ENCODE measurements at regions not wholly inside any gene's neighbourhood (a gene's known extent, or its start where the extent isn't known, plus 50 kb on each side); places are given as distances from the start of the nearest gene placed in this dataset.

GRCh38 chr14:82126006-82126405 is 592.4 kb upstream of the SEL1L start:
- H4K20me1 ChIP-seq, result no peaks in the 10 kb centered on the region
- H3K9me3 ChIP-seq (replicated peaks in 1 of 11), result no peaks in the 10 kb centered on the region
- H3K4me2 ChIP-seq, result no peak overlapping the region
- no peaks in the 10 kb centered on the region for H3K4me1 ChIP-seq
- no peaks in the 10 kb centered on the region for H3K27me3 ChIP-seq
- H3K36me3 ChIP-seq, result no peaks in the 10 kb centered on the region
- H3K27ac ChIP-seq, result no peak overlapping the region
- H3K4me3 ChIP-seq, result no peak overlapping the region
- H3K9ac ChIP-seq, result no peak overlapping the region
- no peak for TF ChIP-seq Cebpa-rat (IDR thresholded peaks at IDR 0.05)

- Histone ChIP-seq H3K27ac (no peak overlapping the region), H3K36me3 (no peaks in the 10 kb centered on the region), H3K4me1 (no peaks in the 10 kb centered on the region), H3K4me2 (no peak overlapping the region), H3K9ac (no peak overlapping the region), H3K9me3 (replicated peaks in 1 of 11) (peaks cover 0 to 3% (median 0%) of the 10 kb centered on the region in 11 experiments; a peak in 1 of 22 replicates), H3K4me3 (no peak overlapping the region), H4K20me1 (no peaks in the 10 kb centered on the region), H3K27me3 (no peaks in the 10 kb centered on the region)
- TF ChIP-seq Cebpa-rat (IDR thresholded peaks at IDR 0.05), result no peak
These were observed 600.8 kb upstream of the SEL1L start for GRCh38 chr14:82134411-82134810.

DNA sequence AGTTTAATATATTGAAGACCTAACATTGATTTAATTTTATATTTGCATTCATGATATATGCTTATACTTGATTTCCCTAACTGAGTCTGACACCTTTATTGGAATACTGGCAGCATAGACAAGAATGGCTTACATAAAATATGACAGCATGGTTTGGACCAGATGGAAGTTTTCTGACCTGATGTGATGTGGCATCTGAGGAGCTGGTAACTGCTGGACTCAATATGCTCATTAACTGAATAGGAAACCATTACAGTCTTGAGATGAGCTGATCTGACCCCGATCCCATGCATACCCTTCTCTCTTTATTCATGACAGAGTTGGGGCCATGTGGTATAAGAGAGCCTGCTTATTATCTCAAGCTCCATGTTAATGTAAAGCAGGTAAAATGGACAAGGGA is 604.8 kb upstream of the SEL1L start:
- Histone ChIP-seq H3K4me1 (no peaks in the 10 kb centered on the region), H3K9me3 (replicated peaks in 1 of 11) (peaks cover 0 to 31% (median 0%) of the 10 kb centered on the region in 11 experiments; a peak in 9 of 22 replicates), H3K4me2 (no peak overlapping the region), H4K20me1 (no peaks in the 10 kb centered on the region), H3K27me3 (no peaks in the 10 kb centered on the region), H3K4me3 (no peak overlapping the region), H3K9ac (no peak overlapping the region), H3K36me3 (no peaks in the 10 kb centered on the region), H3K27ac (no peak overlapping the region)
- no peak for TF ChIP-seq Cebpa-rat (IDR thresholded peaks at IDR 0.05)

- H3K36me3 ChIP-seq, result no peaks in the 10 kb centered on the region
- no peaks in the 10 kb centered on the region for H3K27me3 ChIP-seq
- H3K4me2 ChIP-seq, result no peak overlapping the region
- TF ChIP-seq Cebpa-rat (IDR thresholded peaks at IDR 0.05), result no peak
- no peaks in the 10 kb centered on the region for H3K4me1 ChIP-seq
- no peak overlapping the region for H3K4me3 ChIP-seq
- no peaks in the 10 kb centered on the region for H4K20me1 ChIP-seq
- H3K9me3 ChIP-seq (replicated peaks in 1 of 11), result peaks cover 0 to 4% (median 0%) of the 10 kb centered on the region in 11 experiments; a peak in 2 of 22 replicates
- no peak overlapping the region for H3K27ac ChIP-seq
- H3K9ac ChIP-seq, result no peak overlapping the region
These were observed 613.2 kb upstream of the SEL1L start for GRCh38 chr14:82146846-82147245.

DNA sequence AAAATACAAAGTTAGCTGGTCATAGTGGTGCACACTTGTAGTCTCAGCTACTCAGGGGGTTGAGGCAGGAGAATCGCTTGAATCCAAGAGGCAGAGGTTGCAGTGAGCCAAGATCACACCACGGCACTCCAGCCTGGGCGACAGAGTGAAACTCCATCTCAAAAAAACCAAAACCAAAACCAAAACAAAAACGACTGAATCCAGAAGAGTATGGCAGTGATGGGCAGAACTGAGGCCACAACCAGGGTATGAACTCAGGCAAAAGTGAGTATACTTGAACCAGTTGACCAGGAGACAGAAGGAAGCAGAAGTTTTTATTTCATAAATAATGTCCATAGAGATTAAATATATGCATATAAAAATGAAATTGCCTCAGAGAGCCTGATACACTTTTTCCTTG is 620.0 kb upstream of the SEL1L start:
- Histone ChIP-seq H3K9me3 (replicated peaks in 1 of 11) (no peaks in the 10 kb centered on the region), H3K27me3 (no peaks in the 10 kb centered on the region), H3K27ac (no peak overlapping the region), H4K20me1 (no peaks in the 10 kb centered on the region), H3K4me2 (no peak overlapping the region), H3K9ac (no peak overlapping the region), H3K4me3 (no peak overlapping the region), H3K36me3 (no peaks in the 10 kb centered on the region), H3K4me1 (no peaks in the 10 kb centered on the region)
- TF ChIP-seq Cebpa-rat (IDR thresholded peaks at IDR 0.05), result no peak

GRCh38 chr14:82159624-82160023 is 626.0 kb upstream of the SEL1L start:
- Histone ChIP-seq H3K9me3 (replicated peaks in 1 of 11) (peaks cover 6 to 33% (median 15%) of the 10 kb centered on the region in 11 experiments; a peak in 20 of 22 replicates), H3K27me3 (no peaks in the 10 kb centered on the region), H3K27ac (no peak overlapping the region), H3K4me2 (no peak overlapping the region), H4K20me1 (no peaks in the 10 kb centered on the region), H3K9ac (no peak overlapping the region), H3K4me3 (no peak overlapping the region), H3K36me3 (no peaks in the 10 kb centered on the region), H3K4me1 (no peaks in the 10 kb centered on the region)
- no peak for TF ChIP-seq Cebpa-rat (IDR thresholded peaks at IDR 0.05)

DNA sequence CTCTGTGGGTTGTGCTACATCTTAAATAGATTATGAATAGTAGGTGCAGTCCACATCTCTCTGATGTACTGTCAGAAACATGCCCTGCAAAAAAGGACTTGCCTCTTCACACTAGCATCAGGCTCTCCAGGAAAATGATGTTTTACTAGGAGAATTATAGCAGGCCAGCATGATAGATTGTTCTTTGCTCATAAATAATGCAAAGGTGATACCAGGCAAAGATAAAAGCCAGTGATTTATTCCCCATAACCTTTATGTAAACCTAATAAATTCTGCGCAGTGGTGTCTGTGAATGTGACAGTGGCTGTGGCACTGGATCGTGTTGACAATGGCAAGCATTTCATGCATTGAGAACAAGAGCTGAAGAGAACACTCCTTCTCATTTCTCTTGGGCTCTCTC is 646.5 kb upstream of the SEL1L start:
- H3K4me2 ChIP-seq, result no peak overlapping the region
- no peaks in the 10 kb centered on the region for H3K36me3 ChIP-seq
- no peak overlapping the region for H3K4me3 ChIP-seq
- no peaks in the 10 kb centered on the region for H3K4me1 ChIP-seq
- no peak overlapping the region for H3K27ac ChIP-seq
- no peaks in the 10 kb centered on the region for H4K20me1 ChIP-seq
- H3K9me3 ChIP-seq (replicated peaks in 1 of 11), result no peaks in the 10 kb centered on the region
- no peak for TF ChIP-seq Cebpa-rat (IDR thresholded peaks at IDR 0.05)
- H3K27me3 ChIP-seq, result no peaks in the 10 kb centered on the region
- no peak overlapping the region for H3K9ac ChIP-seq

DNA sequence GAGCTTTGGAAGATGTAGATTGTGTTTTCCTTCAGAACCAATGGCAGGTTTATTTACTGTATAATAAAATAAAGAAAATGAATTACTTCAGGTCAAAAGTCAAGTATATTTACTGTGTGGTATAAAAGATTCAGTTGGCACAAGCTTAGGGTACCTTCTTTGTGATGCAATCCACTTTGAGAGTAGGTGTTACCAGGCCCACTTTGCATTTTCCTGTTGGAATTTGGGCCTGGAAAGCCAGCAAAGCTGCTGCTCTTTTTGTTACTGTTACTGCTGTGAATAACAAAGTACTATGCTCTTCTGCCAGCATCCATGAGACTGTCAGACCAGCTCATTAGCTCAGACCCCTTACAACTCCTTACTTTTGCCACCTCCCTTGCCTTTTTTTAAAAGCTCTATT is 649.0 kb upstream of the SEL1L start:
- no peak for TF ChIP-seq Cebpa-rat (IDR thresholded peaks at IDR 0.05)
- H3K4me3 ChIP-seq, result no peak overlapping the region
- H4K20me1 ChIP-seq, result no peaks in the 10 kb centered on the region

DNA sequence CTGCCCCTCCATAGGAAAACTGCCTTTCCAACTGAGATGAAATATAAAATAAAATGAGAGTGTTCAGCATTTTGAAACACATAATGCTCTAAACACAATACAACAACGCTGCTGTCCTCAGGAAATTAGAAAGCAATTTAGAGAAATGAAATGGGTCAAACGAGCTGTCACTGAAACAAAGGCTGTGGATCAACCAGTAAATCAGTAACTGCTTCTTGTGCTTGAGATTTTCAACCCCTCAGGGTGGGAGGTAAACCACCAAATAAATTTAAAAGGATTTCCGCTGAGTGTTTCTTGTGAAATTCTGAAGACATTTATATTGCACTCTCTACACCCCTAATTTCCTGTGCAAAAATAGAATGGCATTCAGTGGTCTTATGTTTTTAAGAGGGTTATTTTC is 657.1 kb upstream of the SEL1L start:
- no peak for TF ChIP-seq Cebpa-rat (IDR thresholded peaks at IDR 0.05)

More for the DNA sequence above, 649.0 kb upstream of the SEL1L start:
- H3K27me3 ChIP-seq, result no peaks in the 10 kb centered on the region
- no peaks in the 10 kb centered on the region for H3K4me1 ChIP-seq
- no peaks in the 10 kb centered on the region for H3K9me3 ChIP-seq (replicated peaks in 1 of 11)
- no peaks in the 10 kb centered on the region for H3K36me3 ChIP-seq
- no peak overlapping the region for H3K27ac ChIP-seq
- no peak overlapping the region for H3K9ac ChIP-seq
- no peak overlapping the region for H3K4me2 ChIP-seq

DNA sequence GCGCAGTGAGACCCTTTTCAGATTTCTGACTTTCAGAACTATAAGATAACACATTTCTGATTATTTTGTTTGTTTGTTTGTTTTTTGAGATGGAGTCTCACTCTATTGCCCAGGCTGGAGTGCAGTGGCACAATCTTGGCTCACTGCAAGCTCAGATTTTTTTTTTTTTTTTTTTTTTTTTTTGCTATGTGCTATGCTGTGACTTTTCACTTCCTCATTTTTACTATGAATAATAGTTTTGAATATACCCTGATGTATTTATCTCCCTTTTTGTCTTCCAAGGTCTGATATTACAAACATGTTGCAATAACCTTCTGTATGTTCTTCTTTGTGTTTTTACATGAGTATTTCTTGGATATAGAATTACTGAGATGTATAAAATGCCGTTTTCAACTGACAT is 658.7 kb upstream of the SEL1L start:
- no peaks in the 10 kb centered on the region for H3K27me3 ChIP-seq
- no peak overlapping the region for H3K9ac ChIP-seq
- peaks cover 9 to 38% (median 25%) of the 10 kb centered on the region in 10 experiments; a peak in 18 of 20 replicates for H3K4me1 ChIP-seq
- H3K4me3 ChIP-seq, result no peak overlapping the region
- no peaks in the 10 kb centered on the region for H3K36me3 ChIP-seq
- H4K20me1 ChIP-seq, result no peaks in the 10 kb centered on the region
- H3K4me2 ChIP-seq, result 0 out of 22 replicates have a peak overlapping the region, but pooled peaks of 3 of the 11 experiments have one; percentile 0 to 53 (median 5)
- no peak for TF ChIP-seq Cebpa-rat (IDR thresholded peaks at IDR 0.05)
- H3K27ac ChIP-seq, result no peak overlapping the region
- H3K9me3 ChIP-seq (replicated peaks in 1 of 11), result peaks cover 16 to 21% (median 19%) of the 10 kb centered on the region in 11 experiments

More for the DNA sequence above, 657.1 kb upstream of the SEL1L start:
- Histone ChIP-seq H3K27ac (peak overlapping the region in 8 of 11 experiments; percentile 18 to 57 (median 42); a peak in 11 of 22 replicates), H3K9me3 (replicated peaks in 1 of 11) (peaks cover 16 to 21% (median 19%) of the 10 kb centered on the region in 11 experiments), H3K4me2 (peak overlapping the region in 10 of 11 experiments; percentile 35 to 61 (median 52); a peak in 19 of 22 replicates), H3K4me1 (peaks cover 9 to 38% (median 25%) of the 10 kb centered on the region in 10 experiments; a peak in 18 of 20 replicates), H3K27me3 (no peaks in the 10 kb centered on the region), H3K4me3 (no peak overlapping the region; a peak in 2 of 20 replicates), H4K20me1 (no peaks in the 10 kb centered on the region), H3K36me3 (no peaks in the 10 kb centered on the region), H3K9ac (peak overlapping the region in 1 of 11 experiments; percentile 36; a peak in 2 of 22 replicates)

Measured in BLaER1 treated with 17β-estradiol and CSF1 and Interleukin-3, amounts not matched to agents 10 nM and 100 nM (cell line).